Effector memory CD4-positive, alpha-beta T cell (primary cell): ENCODE measurements at regions not wholly inside any gene's neighbourhood (a gene's known extent, or its start where the extent isn't known, plus 50 kb on each side); places are given as distances from the start of the nearest gene placed in this dataset.

Experiments
- DNase-seq, 3 donors: peaks; one replicate each; pipeline ENCODE4 v3.0.0-alpha.2; 2020
- H3K27ac ChIP-seq: 2 replicates; pipeline ENCODE4 v1.7.0; 2013; ENCODE audit warnings: mild to moderate bottlenecking, low read length, moderate library complexity; ENCODE audit not compliant: insufficient read depth, poor library complexity, severe bottlenecking
- H3K27me3 ChIP-seq: replicated peaks from 2 replicates; pipeline ENCODE4 v1.7.0; 2013; ENCODE audit warnings: mild to moderate bottlenecking, low read length; ENCODE audit not compliant: insufficient read depth, control insufficient read depth, poor library complexity, severe bottlenecking
- H3K36me3 ChIP-seq: 2 replicates; pipeline ENCODE4 v1.7.0; 2013; ENCODE audit warnings: mild to moderate bottlenecking, low read length, moderate library complexity; ENCODE audit not compliant: control insufficient read depth, insufficient read depth
- H3K4me1 ChIP-seq: 2 replicates; pipeline ENCODE4 v1.7.0; 2013; ENCODE audit warnings: low read length, mild to moderate bottlenecking; ENCODE audit not compliant: control insufficient read depth, insufficient read depth, poor library complexity, severe bottlenecking
- H3K4me3 ChIP-seq: 2 replicates; pipeline ENCODE4 v1.7.0; 2013; ENCODE audit warnings: low read length, low read depth, mild to moderate bottlenecking; ENCODE audit not compliant: insufficient read depth, poor library complexity, severe bottlenecking
- H3K9me3 ChIP-seq: 2 replicates; pipeline ENCODE4 v1.7.0; 2013; ENCODE audit warnings: mild to moderate bottlenecking, low read length, moderate library complexity; ENCODE audit not compliant: control insufficient read depth

GRCh38 chr11:95392644-95393043, 161.6 kb upstream of the SESN3 start:
- no peaks in the 10 kb centered on the region for H3K36me3 ChIP-seq
- no peaks in the 10 kb centered on the region for H3K4me1 ChIP-seq
- no peak overlapping the region for H3K27ac ChIP-seq
- H3K4me3 ChIP-seq: no peak overlapping the region
- no peaks in the 10 kb centered on the region for H3K27me3 ChIP-seq
- no peaks in the 10 kb centered on the region for H3K9me3 ChIP-seq
- DNase-seq: no peak

GRCh38 chr11:95389427-95389826, 158.4 kb upstream of the SESN3 start:
- no peaks in the 10 kb centered on the region for H3K36me3 ChIP-seq
- no peak overlapping the region for H3K4me3 ChIP-seq
- no peaks in the 10 kb centered on the region for H3K27me3 ChIP-seq
- H3K4me1 ChIP-seq: no peaks in the 10 kb centered on the region
- DNase-seq: no peak
- no peak overlapping the region for H3K27ac ChIP-seq
- no peaks in the 10 kb centered on the region for H3K9me3 ChIP-seq

- no peak overlapping the region for H3K4me3 ChIP-seq
- no peaks in the 10 kb centered on the region for H3K27me3 ChIP-seq
- H3K36me3 ChIP-seq: no peaks in the 10 kb centered on the region
- H3K9me3 ChIP-seq: no peaks in the 10 kb centered on the region
- DNase-seq: no peak
- H3K27ac ChIP-seq: no peak overlapping the region
- no peaks in the 10 kb centered on the region for H3K4me1 ChIP-seq
Measured at GRCh38 chr11:95388086-95388485, 157.1 kb upstream of the SESN3 start.

- Histone ChIP-seq H3K4me1 (no peaks in the 10 kb centered on the region), H3K27me3 (no peaks in the 10 kb centered on the region), H3K27ac (no peak overlapping the region), H3K4me3 (no peak overlapping the region), H3K36me3 (no peaks in the 10 kb centered on the region), H3K9me3 (no peaks in the 10 kb centered on the region)
- DNase-seq: no peak
Measured at GRCh38 chr11:95387325-95387724, 156.3 kb upstream of the SESN3 start.

DNA sequence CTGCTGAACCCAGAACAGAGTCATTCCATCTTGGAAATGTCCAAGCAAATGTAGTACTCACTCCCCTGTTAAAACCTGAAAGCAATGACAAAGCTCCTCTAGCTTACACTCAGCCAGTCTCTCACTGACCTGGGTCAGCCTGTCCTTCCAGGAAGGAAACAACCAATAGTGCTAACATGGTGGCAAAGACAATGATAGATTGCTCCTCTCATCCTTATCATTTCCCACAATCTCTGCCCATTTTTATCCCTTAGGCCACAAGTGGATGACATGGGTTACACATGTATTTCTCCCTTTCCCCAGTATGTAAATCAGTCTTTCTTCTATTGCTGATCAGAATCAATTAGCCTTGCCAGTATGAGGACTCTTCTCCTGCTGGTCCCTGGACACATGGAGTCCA, 154.6 kb upstream of the SESN3 start:
- DNase-seq: no peak
- Histone ChIP-seq H3K4me3 (no peak overlapping the region), H3K36me3 (no peaks in the 10 kb centered on the region), H3K27me3 (no peaks in the 10 kb centered on the region), H3K27ac (no peak overlapping the region), H3K9me3 (no peaks in the 10 kb centered on the region), H3K4me1 (no peaks in the 10 kb centered on the region)

DNA sequence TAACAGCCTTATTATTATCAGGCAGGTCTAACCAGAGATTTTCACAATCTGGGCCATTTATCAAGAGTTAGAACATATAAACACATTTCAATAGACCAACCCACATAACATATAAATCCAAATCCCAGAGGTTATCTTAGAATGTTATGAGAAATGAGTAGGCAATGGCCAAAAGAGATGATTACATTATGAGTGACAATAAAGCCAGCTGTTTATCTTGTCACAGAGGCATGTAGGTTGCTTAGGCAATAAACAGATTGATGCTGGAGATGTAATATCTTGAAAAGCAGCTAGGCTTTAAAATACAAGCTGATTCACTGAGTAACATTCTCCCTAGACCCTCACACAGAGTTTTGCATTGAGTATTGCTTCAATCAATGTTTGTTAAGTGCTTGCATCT, 148.5 kb upstream of the SESN3 start:
- H3K27me3 ChIP-seq: no peaks in the 10 kb centered on the region
- H3K36me3 ChIP-seq: no peaks in the 10 kb centered on the region
- H3K9me3 ChIP-seq: no peaks in the 10 kb centered on the region
- H3K4me1 ChIP-seq: no peaks in the 10 kb centered on the region
- no peak overlapping the region for H3K4me3 ChIP-seq
- no peak overlapping the region for H3K27ac ChIP-seq
- DNase-seq: no peak

DNA sequence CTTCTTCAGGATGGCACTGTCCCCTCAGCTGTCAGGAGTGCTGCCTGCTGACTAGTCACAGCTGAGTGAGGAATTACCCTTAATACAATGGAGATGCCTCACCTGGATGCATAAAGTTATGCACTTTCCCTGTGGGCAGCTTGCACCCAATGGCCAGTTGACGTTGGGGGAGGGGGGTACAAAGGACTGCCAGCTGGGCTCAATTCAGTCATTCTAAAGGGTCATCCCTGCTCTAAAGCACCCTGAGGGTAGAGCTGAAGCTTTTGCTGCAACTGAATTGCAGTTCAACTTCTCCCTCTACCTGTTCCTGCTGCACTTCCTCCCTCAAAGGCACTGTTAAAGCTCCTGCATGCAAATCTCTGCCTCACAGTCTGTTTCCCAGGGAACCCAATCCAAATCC, 147.8 kb upstream of the SESN3 start:
- Histone ChIP-seq H3K27me3 (no peaks in the 10 kb centered on the region), H3K4me1 (no peaks in the 10 kb centered on the region), H3K27ac (no peak overlapping the region), H3K36me3 (no peaks in the 10 kb centered on the region), H3K9me3 (no peaks in the 10 kb centered on the region), H3K4me3 (no peak overlapping the region)
- DNase-seq: no peak

DNA sequence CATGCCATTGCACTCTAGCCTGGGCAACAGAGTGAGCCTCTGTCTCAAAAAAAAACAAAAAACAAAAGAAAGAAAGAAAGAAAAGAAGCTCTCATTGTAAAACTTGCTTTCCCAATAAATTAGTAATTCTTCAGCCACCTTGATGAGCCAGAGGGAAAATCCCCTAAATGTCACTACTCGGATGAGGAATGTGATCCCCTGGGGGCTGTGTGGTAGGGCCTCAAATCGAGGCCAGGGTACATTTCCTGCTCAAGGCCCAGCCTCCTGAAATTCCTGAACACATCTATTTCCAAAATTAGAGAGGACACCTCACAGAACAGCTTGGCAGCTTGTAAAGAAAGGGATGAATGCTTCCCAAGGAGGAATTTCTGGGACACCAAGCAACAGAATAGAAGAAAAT, 147.1 kb upstream of the SESN3 start:
- no peak overlapping the region for H3K4me3 ChIP-seq
- no peaks in the 10 kb centered on the region for H3K27me3 ChIP-seq
- H3K9me3 ChIP-seq: no peaks in the 10 kb centered on the region
- H3K4me1 ChIP-seq: no peaks in the 10 kb centered on the region
- DNase-seq: no peak
- no peaks in the 10 kb centered on the region for H3K36me3 ChIP-seq
- no peak overlapping the region for H3K27ac ChIP-seq

- no peak overlapping the region for H3K4me3 ChIP-seq
- no peak overlapping the region for H3K27ac ChIP-seq
- H3K4me1 ChIP-seq: no peaks in the 10 kb centered on the region
- DNase-seq: no peak
- H3K27me3 ChIP-seq: no peaks in the 10 kb centered on the region
- no peaks in the 10 kb centered on the region for H3K36me3 ChIP-seq
- H3K9me3 ChIP-seq: no peaks in the 10 kb centered on the region
Measured at GRCh38 chr11:95375886-95376285, 144.9 kb upstream of the SESN3 start.

GRCh38 chr11:95375451-95375850, 144.4 kb upstream of the SESN3 start:
- Histone ChIP-seq H3K4me1 (no peaks in the 10 kb centered on the region), H3K27ac (no peak overlapping the region), H3K27me3 (no peaks in the 10 kb centered on the region), H3K4me3 (no peak overlapping the region), H3K36me3 (no peaks in the 10 kb centered on the region), H3K9me3 (no peaks in the 10 kb centered on the region)
- no peak for DNase-seq

GRCh38 chr11:95374105-95374504, 143.1 kb upstream of the SESN3 start:
- H3K27ac ChIP-seq: no peak overlapping the region
- H3K27me3 ChIP-seq: no peaks in the 10 kb centered on the region
- H3K9me3 ChIP-seq: no peaks in the 10 kb centered on the region
- H3K4me1 ChIP-seq: no peaks in the 10 kb centered on the region
- no peak overlapping the region for H3K4me3 ChIP-seq
- no peak for DNase-seq
- H3K36me3 ChIP-seq: no peaks in the 10 kb centered on the region
